Astrocyte (in vitro differentiated cells and primary cell): ENCODE measurements at regions not wholly inside any gene's neighbourhood (a gene's known extent, or its start where the extent isn't known, plus 50 kb on each side); places are given as distances from the start of the nearest gene placed in this dataset.

Experiments
- DNase-seq: peaks from one replicate; pipeline ENCODE4 v3.0.0-alpha.2; 2010; ENCODE audit warnings: low read depth
- FAIRE-seq: peaks from 2 replicates; lab custom pipeline; 2011; peaks lifted over from hg19 to GRCh38; lab: Jason Lieb, UNC
- H2AFZ ChIP-seq: 2 replicates; pipeline ENCODE4 v1.6.0; 2012; ENCODE audit warnings: low read depth, low read length, inconsistent platforms
- H3K27ac ChIP-seq: 2 replicates; pipeline ENCODE4 v1.5.1; 2011; ENCODE audit warnings: low read depth, low read length, inconsistent platforms
- H3K27me3 ChIP-seq: 2 replicates; pipeline ENCODE4 v1.6.0; 2011; ENCODE audit warnings: low read length, inconsistent platforms; ENCODE audit not compliant: insufficient read depth
- H3K36me3 ChIP-seq: 2 replicates; pipeline ENCODE4 v1.5.1; 2011; ENCODE audit warnings: low read length, inconsistent platforms; ENCODE audit not compliant: insufficient read depth
- H3K4me1 ChIP-seq: 2 replicates; pipeline ENCODE4 v1.5.1; 2011; ENCODE audit warnings: low read length, inconsistent platforms; ENCODE audit not compliant: insufficient read depth
- H3K4me2 ChIP-seq: 2 replicates; pipeline ENCODE4 v1.6.0; 2012; ENCODE audit warnings: low read length, inconsistent platforms
- H3K4me3 ChIP-seq: 2 replicates; pipeline ENCODE4 v1.5.1; 2011; ENCODE audit warnings: low read depth, mild to moderate bottlenecking, low read length, inconsistent platforms; ENCODE audit not compliant: insufficient read depth
- H3K79me2 ChIP-seq: 2 replicates; pipeline ENCODE4 v1.6.0; 2012; ENCODE audit warnings: mild to moderate bottlenecking, low read length, inconsistent platforms; ENCODE audit not compliant: insufficient read depth
- H3K9ac ChIP-seq: 2 replicates; pipeline ENCODE4 v1.6.0; 2012; ENCODE audit warnings: mild to moderate bottlenecking, low read length, inconsistent platforms
- H3K9me3 ChIP-seq: 2 replicates; pipeline ENCODE4 v1.5.1; 2012; ENCODE audit warnings: low read depth, mild to moderate bottlenecking, low read length, inconsistent platforms; ENCODE audit not compliant: insufficient read depth
- H4K20me1 ChIP-seq: 2 replicates; pipeline ENCODE4 v1.6.0; 2012; ENCODE audit warnings: low read length, inconsistent platforms; ENCODE audit not compliant: insufficient read depth
- H3K27ac Mint-ChIP-seq: one replicate; pipeline ENCODE4 v1.8.0; 2021; ENCODE audit warnings: mild to moderate bottlenecking, mixed read lengths; ENCODE audit not compliant: unreplicated experiment
- H3K27me3 Mint-ChIP-seq: one replicate; pipeline ENCODE4 v1.8.0; 2021; ENCODE audit warnings: low read depth, mixed read lengths; ENCODE audit not compliant: unreplicated experiment
- H3K36me3 Mint-ChIP-seq: one replicate; pipeline ENCODE4 v1.8.0; 2021; ENCODE audit warnings: low read depth, mixed read lengths; ENCODE audit not compliant: unreplicated experiment
- H3K4me1 Mint-ChIP-seq: one replicate; pipeline ENCODE4 v1.8.0; 2021; ENCODE audit warnings: low read depth, mixed read lengths; ENCODE audit not compliant: unreplicated experiment
- H3K4me3 Mint-ChIP-seq: one replicate; pipeline ENCODE4 v1.8.0; 2021; ENCODE audit warnings: mild to moderate bottlenecking, moderate library complexity, mixed read lengths; ENCODE audit not compliant: unreplicated experiment
- H3K9me3 Mint-ChIP-seq: one replicate; pipeline ENCODE4 v1.8.0; 2021; ENCODE audit warnings: mild to moderate bottlenecking, mixed read lengths; ENCODE audit not compliant: unreplicated experiment
- CTCF ChIP-seq: IDR thresholded peaks from 2 replicates; pipeline ENCODE4 v1.5.1; 2011; ENCODE audit warnings: low read depth, mild to moderate bottlenecking, inconsistent platforms, low read length, moderate library complexity; ENCODE audit not compliant: insufficient read depth
- EZH2 ChIP-seq: IDR thresholded peaks from 2 replicates; pipeline ENCODE4 v1.6.1; 2012; ENCODE audit warnings: mild to moderate bottlenecking, low read length, inconsistent platforms; ENCODE audit not compliant: insufficient read depth

GRCh38 chr2:150260636-150261035 is 226.8 kb downstream of the RND3 start:
- Histone ChIP-seq H3K4me2 (no peak overlapping the region), H3K4me1 (no peaks in the 10 kb centered on the region), H3K27me3 (no peaks in the 10 kb centered on the region), H4K20me1 (no peaks in the 10 kb centered on the region), H3K27ac (no peak overlapping the region), H3K79me2 (no peaks in the 10 kb centered on the region), H3K4me3 (no peak overlapping the region), H3K9me3 (no peaks in the 10 kb centered on the region), H3K9ac (no peak overlapping the region), H3K36me3 (no peaks in the 10 kb centered on the region), H2AFZ (no peak overlapping the region)
- Mint-ChIP-seq H3K9me3 (no peaks in the 10 kb centered on the region), H3K4me1 (peaks cover 16% of the 10 kb centered on the region), H3K27ac (no peak overlapping the region), H3K4me3 (no peak overlapping the region), H3K36me3 (no peaks in the 10 kb centered on the region), H3K27me3 (no peaks in the 10 kb centered on the region)
- DNase-seq (no peak), FAIRE-seq (no peak)
- no peak for TF ChIP-seq EZH2
- TF ChIP-seq CTCF: no peak

GRCh38 chr2:150259746-150260145 is 227.7 kb downstream of the RND3 start:
- Histone ChIP-seq H3K27me3 (no peaks in the 10 kb centered on the region), H3K79me2 (no peaks in the 10 kb centered on the region), H3K9ac (no peak overlapping the region), H3K4me2 (no peak overlapping the region), H2AFZ (no peak overlapping the region), H3K36me3 (no peaks in the 10 kb centered on the region), H3K4me1 (no peaks in the 10 kb centered on the region), H3K9me3 (no peaks in the 10 kb centered on the region), H3K4me3 (no peak overlapping the region), H3K27ac (no peak overlapping the region), H4K20me1 (no peaks in the 10 kb centered on the region)
- H3K36me3 Mint-ChIP-seq: no peaks in the 10 kb centered on the region
- no peaks in the 10 kb centered on the region for H3K9me3 Mint-ChIP-seq
- H3K27me3 Mint-ChIP-seq: no peaks in the 10 kb centered on the region
- H3K27ac Mint-ChIP-seq: peak overlapping the region; percentile 35
- H3K4me3 Mint-ChIP-seq: no peak overlapping the region
- peaks cover 19% of the 10 kb centered on the region for H3K4me1 Mint-ChIP-seq
- FAIRE-seq (no peak), DNase-seq (peak; percentile 39)
- TF ChIP-seq CTCF (no peak), EZH2 (no peak)

GRCh38 chr2:150258781-150259307 is 228.6 kb downstream of the RND3 start:
- peaks cover 19% of the 10 kb centered on the region for H3K4me1 Mint-ChIP-seq
- Histone ChIP-seq H3K36me3 (no peaks in the 10 kb centered on the region), H4K20me1 (no peaks in the 10 kb centered on the region), H3K9me3 (no peaks in the 10 kb centered on the region), H3K79me2 (no peaks in the 10 kb centered on the region), H3K4me3 (no peak overlapping the region), H3K4me1 (no peaks in the 10 kb centered on the region), H2AFZ (no peak overlapping the region), H3K4me2 (no peak overlapping the region), H3K9ac (no peak overlapping the region), H3K27ac (no peak overlapping the region), H3K27me3 (no peaks in the 10 kb centered on the region)
- TF ChIP-seq CTCF (no peak), EZH2 (no peak)
- DNase-seq: no peak
- H3K36me3 Mint-ChIP-seq: no peaks in the 10 kb centered on the region
- H3K4me3 Mint-ChIP-seq: no peak overlapping the region
- FAIRE-seq: no peak
- H3K27ac Mint-ChIP-seq: no peak overlapping the region
- H3K9me3 Mint-ChIP-seq: no peaks in the 10 kb centered on the region
- no peaks in the 10 kb centered on the region for H3K27me3 Mint-ChIP-seq
